ENCODE measurements at regions not wholly inside any gene's neighbourhood (a gene's known extent, or its start where the extent isn't known, plus 50 kb on each side); places are given as distances from the start of the nearest gene placed in this dataset.

- POLR2A ChIA-PET = interaction anchor here (0.6 kb wide), 1 partner anchor 21 kb away, joined by 4 read pairs; no protein-coding TSS in a partner anchor
Observed at GRCh38 chr6:131368198-131368911, 204.7 kb upstream of the ARG1 start.

GRCh38 chr6:131372535-131372934 lies 200.5 kb upstream of the ARG1 start:
- no peak overlapping the region for H3K4me3 Mint-ChIP-seq
- no peaks in the 10 kb centered on the region for H3K9me3 Mint-ChIP-seq
- ATAC-seq = no peak
- no peak for TF ChIP-seq CTCF (IDR thresholded peaks at IDR 0.05)
- intact Hi-C loops (cut with micrococcal nuclease) = no loop called here
- POLR2A ChIA-PET = no interaction called here
- H3K27ac Mint-ChIP-seq = no peak overlapping the region
- H3K36me3 Mint-ChIP-seq (ENCODE audit: low read depth) = peaks cover 5% of the 10 kb centered on the region
- DNase-seq = no peak
- H3K4me1 Mint-ChIP-seq (ENCODE audit: low read depth) = peaks cover 12% of the 10 kb centered on the region
- no peaks in the 10 kb centered on the region for H3K27me3 Mint-ChIP-seq
- CTCF ChIA-PET = no interaction called here

More at GRCh38 chr6:131368198-131368911, 204.7 kb upstream of the ARG1 start:
- ATAC-seq (no peak), DNase-seq (no peak)
- no peak overlapping the region for H3K27ac Mint-ChIP-seq
- peaks cover 2% of the 10 kb centered on the region for H3K36me3 Mint-ChIP-seq (ENCODE audit: low read depth)
- intact Hi-C loops (cut with micrococcal nuclease) = no loop called here
- no peak for TF ChIP-seq CTCF (IDR thresholded peaks at IDR 0.05)
- no peaks in the 10 kb centered on the region for H3K27me3 Mint-ChIP-seq
- H3K4me1 Mint-ChIP-seq (ENCODE audit: low read depth) = peaks cover 21% of the 10 kb centered on the region
- no peak overlapping the region for H3K4me3 Mint-ChIP-seq
- CTCF ChIA-PET = interaction anchor here (0.9 kb wide), 1 partner anchor 89 kb away, joined by 3 read pairs; no protein-coding TSS in a partner anchor
- H3K9me3 Mint-ChIP-seq = no peaks in the 10 kb centered on the region

DNA sequence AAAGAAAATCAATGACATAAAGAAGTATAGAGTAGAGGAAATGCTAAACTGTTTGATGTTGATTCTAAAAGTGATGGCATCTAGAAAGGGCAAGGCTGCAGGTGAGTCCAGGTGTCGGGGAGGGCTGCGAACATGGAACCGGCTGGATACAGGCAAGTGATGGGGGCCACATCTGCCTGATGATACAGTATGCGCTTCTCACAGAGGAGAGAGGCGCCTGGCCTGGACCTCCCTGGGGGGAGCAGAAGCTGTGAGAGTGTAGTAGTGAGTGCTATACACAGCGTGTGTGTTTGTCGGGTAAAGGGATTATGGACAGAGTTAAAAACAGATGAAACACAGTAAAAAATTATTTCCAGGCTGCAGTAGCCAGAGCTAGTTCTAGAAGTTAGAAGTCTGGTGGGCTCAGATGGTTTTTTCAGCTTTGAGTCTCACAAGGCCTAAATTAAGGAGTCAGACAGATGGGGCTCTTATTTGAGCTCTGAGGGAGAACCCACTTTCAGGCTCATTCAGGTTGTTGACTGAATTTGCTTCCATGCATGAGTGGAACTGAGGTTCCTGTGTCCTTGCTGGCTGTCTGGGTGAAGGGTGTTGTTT lies 195.8 kb upstream of the ARG1 start:
- ATAC-seq (no peak), DNase-seq (no peak)
- Mint-ChIP-seq H3K4me1 (ENCODE audit: low read depth) (no peaks in the 10 kb centered on the region), H3K27me3 (no peaks in the 10 kb centered on the region), H3K4me3 (no peak overlapping the region), H3K9me3 (no peaks in the 10 kb centered on the region), H3K36me3 (ENCODE audit: low read depth) (peaks cover 5% of the 10 kb centered on the region), H3K27ac (no peak overlapping the region)
- ChIA-PET CTCF (no interaction called here), POLR2A (no interaction called here)
- intact Hi-C loops (cut with micrococcal nuclease) = no loop called here
- TF ChIP-seq CTCF (IDR thresholded peaks at IDR 0.05) = no peak

- no peak overlapping the region for H3K27ac Mint-ChIP-seq
Observed at GRCh38 chr6:131378874-131379273, 194.2 kb upstream of the ARG1 start.

More at GRCh38 chr6:131378874-131379273, 194.2 kb upstream of the ARG1 start:
- ChIA-PET CTCF (no interaction called here), POLR2A (interaction anchor here (1.1 kb wide), 1 partner anchor 9 kb away, joined by 3 read pairs; no protein-coding TSS in a partner anchor)
- no peaks in the 10 kb centered on the region for H3K36me3 Mint-ChIP-seq (ENCODE audit: low read depth)
- H3K4me1 Mint-ChIP-seq (ENCODE audit: low read depth) = peaks cover 2% of the 10 kb centered on the region
- no peak for TF ChIP-seq CTCF (IDR thresholded peaks at IDR 0.05)
- intact Hi-C loops (cut with micrococcal nuclease) = no loop called here
- no peaks in the 10 kb centered on the region for H3K9me3 Mint-ChIP-seq
- H3K4me3 Mint-ChIP-seq = no peak overlapping the region
- DNase-seq = no peak
- H3K27me3 Mint-ChIP-seq = no peaks in the 10 kb centered on the region
- no peak for ATAC-seq

Data from activated CD8-positive, alpha-beta T cell treated with anti-CD3 and anti-CD28 coated beads for 36 hours (primary cell).